DOHH2 (cell line): ENCODE measurements at regions not wholly inside any gene's neighbourhood (a gene's known extent, or its start where the extent isn't known, plus 50 kb on each side); places are given as distances from the start of the nearest gene placed in this dataset.

Experiments
- H3F3A ChIP-seq: fragments of 200-600 bp; sonication (generic), shearing (Covaris generic); 2 replicates; pipeline ENCODE4 v1.6.0; 2016; ENCODE audit warnings: antibody characterized with exemption, mild to moderate bottlenecking; ENCODE audit not compliant: control insufficient read depth, insufficient read depth
- H3K27ac ChIP-seq: fragments of 200-600 bp; sonication (generic); 2 replicates; pipeline ENCODE4 v1.5.1; 2014; ENCODE audit warnings: low read depth, mild to moderate bottlenecking, low read length, moderate library complexity
- H3K27me3 ChIP-seq: fragments of 200-600 bp; sonication (generic); 2 replicates; pipeline ENCODE4 v1.6.1; 2014; ENCODE audit warnings: mild to moderate bottlenecking, low read length, mixed read lengths; ENCODE audit not compliant: control insufficient read depth
- H3K36me3 ChIP-seq: fragments of 200-600 bp; sonication (generic); 2 replicates; pipeline ENCODE4 v1.6.1; 2014; ENCODE audit warnings: mild to moderate bottlenecking, low read length, moderate library complexity, mixed read lengths; ENCODE audit not compliant: control insufficient read depth
- H3K4me1 ChIP-seq: fragments of 200-600 bp; sonication (generic); 2 replicates; pipeline ENCODE4 v1.6.1; 2014; ENCODE audit warnings: mild to moderate bottlenecking, low read length, mixed read lengths; ENCODE audit not compliant: control insufficient read depth
- H3K4me2 ChIP-seq: fragments of 200-600 bp; sonication (generic); 2 replicates; pipeline ENCODE4 v1.6.0; 2014; ENCODE audit warnings: mild to moderate bottlenecking, low read length, moderate library complexity
- H3K4me3 ChIP-seq: fragments of 200-600 bp; sonication (generic); 2 replicates; pipeline ENCODE4 v1.5.1; 2014; ENCODE audit warnings: mild to moderate bottlenecking, low read length, mixed read lengths
- H3K79me2 ChIP-seq: fragments of 200-600 bp; sonication (generic); 2 replicates; pipeline ENCODE4 v1.6.1; 2014; ENCODE audit warnings: mild to moderate bottlenecking, low read length, mixed read lengths; ENCODE audit not compliant: control insufficient read depth
- H3K9me2 ChIP-seq: fragments of 200-600 bp; sonication (generic); replicated peaks from 2 replicates; pipeline ENCODE4 v1.6.1; 2014; ENCODE audit warnings: mild to moderate bottlenecking, low read length, mixed read lengths; ENCODE audit not compliant: control insufficient read depth
- H3K9me3 ChIP-seq: fragments of 200-600 bp; sonication (generic); 2 replicates; pipeline ENCODE4 v1.6.1; 2014; ENCODE audit warnings: antibody characterized with exemption, low read length, mixed read lengths; ENCODE audit not compliant: control insufficient read depth, insufficient read depth
- H4K20me1 ChIP-seq: fragments of 200-600 bp; sonication (generic); 2 replicates; pipeline ENCODE4 v1.6.0; 2014; ENCODE audit warnings: low read depth, mild to moderate bottlenecking, antibody characterized with exemption, low read length, moderate library complexity; ENCODE audit not compliant: control insufficient read depth, insufficient read depth
- EZH2phosphoT487 ChIP-seq: fragments of 200-600 bp; sonication (generic); IDR thresholded peaks from 2 replicates; pipeline ENCODE4 v1.6.1; 2017; ENCODE audit warnings: borderline replicate concordance, mild to moderate bottlenecking, antibody characterized with exemption, low read length, moderate library complexity, mixed read lengths
- TF ChIP-seq, protein P1 (sequence below): fragments of 200-600 bp; sonication (generic); IDR thresholded peaks from one replicate; pipeline ENCODE4 v1.5.1; 2014; ENCODE audit warnings: antibody characterized with exemption, mild to moderate bottlenecking, low read depth, low read length; ENCODE audit not compliant: poor library complexity, severe bottlenecking

- no peak overlapping the region for H3K4me2 ChIP-seq
- no peak for TF ChIP-seq EZH2phosphoT487
- TF ChIP-seq, protein P1, sequence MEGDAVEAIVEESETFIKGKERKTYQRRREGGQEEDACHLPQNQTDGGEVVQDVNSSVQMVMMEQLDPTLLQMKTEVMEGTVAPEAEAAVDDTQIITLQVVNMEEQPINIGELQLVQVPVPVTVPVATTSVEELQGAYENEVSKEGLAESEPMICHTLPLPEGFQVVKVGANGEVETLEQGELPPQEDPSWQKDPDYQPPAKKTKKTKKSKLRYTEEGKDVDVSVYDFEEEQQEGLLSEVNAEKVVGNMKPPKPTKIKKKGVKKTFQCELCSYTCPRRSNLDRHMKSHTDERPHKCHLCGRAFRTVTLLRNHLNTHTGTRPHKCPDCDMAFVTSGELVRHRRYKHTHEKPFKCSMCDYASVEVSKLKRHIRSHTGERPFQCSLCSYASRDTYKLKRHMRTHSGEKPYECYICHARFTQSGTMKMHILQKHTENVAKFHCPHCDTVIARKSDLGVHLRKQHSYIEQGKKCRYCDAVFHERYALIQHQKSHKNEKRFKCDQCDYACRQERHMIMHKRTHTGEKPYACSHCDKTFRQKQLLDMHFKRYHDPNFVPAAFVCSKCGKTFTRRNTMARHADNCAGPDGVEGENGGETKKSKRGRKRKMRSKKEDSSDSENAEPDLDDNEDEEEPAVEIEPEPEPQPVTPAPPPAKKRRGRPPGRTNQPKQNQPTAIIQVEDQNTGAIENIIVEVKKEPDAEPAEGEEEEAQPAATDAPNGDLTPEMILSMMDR = no peak
Measured at GRCh38 chr3:44125882-44126281, 115.8 kb upstream of the TOPAZ1 start.

DNA sequence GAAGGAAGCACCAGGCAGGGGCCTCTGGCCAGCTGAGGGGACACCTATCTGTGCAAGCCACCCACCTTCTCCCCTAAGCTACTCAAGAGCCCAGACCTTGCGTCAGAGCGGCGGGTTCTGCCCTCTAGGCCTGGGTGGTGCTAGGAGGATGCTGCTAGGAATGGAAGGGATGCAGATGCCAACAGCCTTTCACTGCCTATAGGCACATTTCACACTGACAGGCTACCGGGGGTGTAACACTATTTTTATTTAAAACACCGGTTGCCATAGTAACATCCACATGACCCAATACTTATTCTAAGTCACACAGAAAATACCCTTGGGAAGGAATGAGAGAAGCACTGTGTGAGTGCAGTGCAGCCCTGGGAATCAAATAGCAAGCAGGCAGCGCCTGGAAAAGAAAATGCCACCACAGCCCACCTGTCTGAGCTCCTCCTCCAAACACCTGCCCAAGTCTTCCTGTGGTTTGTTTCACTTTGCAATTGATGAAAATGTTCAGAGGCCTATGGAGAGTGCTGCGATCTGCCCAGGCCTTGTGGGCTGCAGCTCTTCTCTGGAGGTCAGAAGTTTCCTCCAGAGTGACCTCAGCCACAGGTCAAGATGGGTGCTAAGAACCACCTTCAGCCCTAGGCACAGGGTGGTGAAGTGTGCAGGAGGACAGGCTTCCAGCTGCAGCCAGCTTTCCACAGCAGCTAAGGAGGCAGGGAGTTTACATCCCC is 113.5 kb upstream of the TOPAZ1 start:
- Histone ChIP-seq H3K4me3 (no peak overlapping the region), H3K27me3 (peaks cover 22% of the 10 kb centered on the region), H3K9me3 (no peaks in the 10 kb centered on the region), H3K27ac (no peak overlapping the region), H3F3A (no peaks in the 10 kb centered on the region), H3K4me2 (no peak overlapping the region), H4K20me1 (no peaks in the 10 kb centered on the region), H3K4me1 (peaks cover 12% of the 10 kb centered on the region), H3K9me2 (no peaks in the 10 kb centered on the region), H3K79me2 (no peaks in the 10 kb centered on the region), H3K36me3 (no peaks in the 10 kb centered on the region)
- no peak for TF ChIP-seq EZH2phosphoT487
- TF ChIP-seq, protein P1 = no peak

More at GRCh38 chr3:44125882-44126281, 115.8 kb upstream of the TOPAZ1 start:
- Histone ChIP-seq H3K9me2 (no peaks in the 10 kb centered on the region), H3K79me2 (no peaks in the 10 kb centered on the region), H3K27me3 (peaks cover 14% of the 10 kb centered on the region; the same call in 1 of the 2 replicates), H3F3A (no peaks in the 10 kb centered on the region), H3K4me1 (peaks cover 12% of the 10 kb centered on the region), H3K27ac (no peak overlapping the region), H3K9me3 (no peaks in the 10 kb centered on the region), H3K36me3 (no peaks in the 10 kb centered on the region), H3K4me3 (no peak overlapping the region), H4K20me1 (no peaks in the 10 kb centered on the region)

DNA sequence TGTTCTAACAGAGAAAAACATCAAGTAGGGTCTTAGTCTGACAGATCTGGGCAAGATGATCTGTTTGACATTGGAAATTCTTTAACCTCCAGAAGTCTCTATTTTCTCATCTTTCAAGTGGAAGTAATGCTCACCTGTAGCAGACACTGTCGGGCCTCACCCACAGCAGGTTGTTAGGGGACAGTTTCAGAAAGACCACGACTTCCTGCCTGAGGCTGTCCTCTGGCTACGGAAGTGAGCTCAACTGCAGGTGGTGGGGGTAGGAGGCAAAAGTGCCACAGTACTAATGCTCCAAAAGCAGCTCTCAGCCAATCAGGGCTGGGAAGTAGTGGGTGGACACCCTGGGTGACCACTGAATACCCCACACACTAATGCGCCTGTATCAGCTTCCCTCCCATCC is 111.4 kb upstream of the TOPAZ1 start:
- H3K27ac ChIP-seq = no peak overlapping the region

More for the DNA sequence above, 111.4 kb upstream of the TOPAZ1 start:
- Histone ChIP-seq H3K79me2 (no peaks in the 10 kb centered on the region), H3K4me1 (peaks cover 12% of the 10 kb centered on the region), H3K4me3 (no peak overlapping the region), H3K4me2 (peak overlapping the region; percentile 28), H3K27me3 (peaks cover 17% of the 10 kb centered on the region), H3K9me3 (no peaks in the 10 kb centered on the region), H3K9me2 (no peaks in the 10 kb centered on the region), H3K36me3 (no peaks in the 10 kb centered on the region), H3F3A (no peaks in the 10 kb centered on the region), H4K20me1 (no peaks in the 10 kb centered on the region)
- TF ChIP-seq, protein P1 = no peak
